HG03342 (cell line): ENCODE measurements at regions not wholly inside any gene's neighbourhood (a gene's known extent, or its start where the extent isn't known, plus 50 kb on each side); places are given as distances from the start of the nearest gene placed in this dataset.

Source experiments
- ATAC-seq: cut with Tn5 transposase; IDR thresholded peaks from one replicate; pipeline ENCODE4 v1.9.1; 2021; ENCODE audit warnings: mild to moderate bottlenecking, moderate library complexity; ENCODE audit not compliant: unreplicated experiment

DNA sequence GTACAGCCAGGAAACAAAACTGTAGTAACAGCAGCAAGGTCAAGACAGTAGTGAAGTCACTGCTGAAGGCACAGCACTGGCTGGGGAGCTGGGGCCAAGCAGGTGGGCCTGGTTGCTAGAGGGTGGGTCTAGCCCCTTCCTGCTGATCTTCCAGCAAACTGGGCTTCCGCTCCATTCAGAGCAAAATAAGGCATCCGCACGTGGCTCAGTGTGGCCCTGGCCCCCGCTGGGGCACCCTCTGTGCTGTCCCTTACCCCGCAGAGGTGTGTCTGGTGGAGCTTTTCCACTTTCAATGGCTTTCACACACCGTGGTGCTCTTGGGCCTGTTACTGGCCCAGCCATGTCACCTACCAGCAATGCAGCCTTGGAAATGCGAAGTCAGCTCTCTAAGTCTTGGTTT is 162.4 kb upstream of the B3GAT1 start:
- no peak for ATAC-seq

GRCh38 chr11:134573857-134574256 is 161.8 kb upstream of the B3GAT1 start:
- no peak for ATAC-seq

DNA sequence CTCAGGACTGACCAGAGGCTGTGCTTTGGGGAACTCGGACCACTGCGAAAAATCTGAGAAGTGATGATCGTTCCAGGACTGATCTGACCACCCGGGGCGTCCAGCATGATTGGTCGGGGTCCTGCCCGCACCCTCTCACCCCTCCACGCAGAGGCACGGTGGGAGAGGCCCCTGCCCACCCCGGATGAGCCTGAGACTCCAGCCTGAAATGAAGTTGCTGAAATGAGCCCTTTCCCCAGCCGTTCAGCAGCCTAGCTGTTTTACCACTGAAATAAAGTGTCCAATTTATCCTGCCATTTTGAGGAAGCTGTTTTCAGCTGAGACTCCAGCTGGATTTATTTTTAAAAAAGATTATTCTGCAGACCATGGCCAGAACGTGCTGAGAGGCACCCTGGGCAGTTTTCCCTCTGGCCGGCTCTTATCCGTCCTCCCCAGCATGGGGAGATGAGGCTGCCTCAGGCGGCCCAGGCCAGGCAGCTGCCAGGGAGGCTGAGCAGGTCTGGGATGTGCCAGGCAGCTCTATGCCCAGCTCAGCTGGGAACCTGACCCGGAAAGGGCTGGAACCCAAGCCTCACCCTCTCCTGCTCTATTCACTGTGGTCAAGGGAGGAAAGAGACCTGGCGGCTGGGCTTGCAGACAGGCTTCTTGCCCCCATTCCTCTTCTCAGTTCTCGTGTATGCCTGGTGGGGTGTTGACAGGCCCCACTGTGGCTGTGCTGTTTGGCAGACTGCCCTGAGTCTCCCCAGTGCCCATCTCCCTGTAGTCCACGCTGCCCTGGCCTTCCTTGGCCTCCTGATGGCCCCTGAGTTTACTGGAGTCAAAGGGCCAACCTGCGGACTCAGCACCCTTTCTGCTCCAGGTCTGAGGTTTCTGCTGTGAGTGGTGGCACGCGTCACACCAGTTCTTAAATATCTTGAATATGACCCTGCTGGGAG is 161.0 kb upstream of the B3GAT1 start:
- no peak for ATAC-seq

- ATAC-seq = no peak
Measured at GRCh38 chr11:134571301-134571700, 159.3 kb upstream of the B3GAT1 start.

- no peak for ATAC-seq
Measured at GRCh38 chr11:134569195-134569594, 157.2 kb upstream of the B3GAT1 start.

DNA sequence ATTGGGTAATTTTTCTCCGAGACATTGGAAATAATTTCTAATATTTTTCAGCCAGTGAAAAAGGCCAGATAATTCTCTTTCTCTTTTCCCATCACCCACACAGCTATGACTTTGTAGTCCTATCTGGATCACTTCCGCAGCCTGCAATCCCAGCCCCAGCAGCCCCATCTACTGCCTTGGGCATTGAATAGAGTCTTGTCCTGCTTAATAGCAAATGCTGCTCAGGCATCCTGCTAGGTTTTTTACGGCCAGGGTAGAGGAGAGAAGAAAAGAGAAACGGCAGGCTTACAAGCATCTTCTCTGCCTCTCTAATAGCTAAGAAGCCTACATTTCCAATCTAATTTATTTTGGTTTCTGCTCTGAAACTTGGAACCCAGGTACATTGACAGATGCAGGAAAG is 154.3 kb upstream of the B3GAT1 start:
- no peak for ATAC-seq

- ATAC-seq = no peak
Measured at GRCh38 chr11:134565343-134565891, 153.4 kb upstream of the B3GAT1 start.

DNA sequence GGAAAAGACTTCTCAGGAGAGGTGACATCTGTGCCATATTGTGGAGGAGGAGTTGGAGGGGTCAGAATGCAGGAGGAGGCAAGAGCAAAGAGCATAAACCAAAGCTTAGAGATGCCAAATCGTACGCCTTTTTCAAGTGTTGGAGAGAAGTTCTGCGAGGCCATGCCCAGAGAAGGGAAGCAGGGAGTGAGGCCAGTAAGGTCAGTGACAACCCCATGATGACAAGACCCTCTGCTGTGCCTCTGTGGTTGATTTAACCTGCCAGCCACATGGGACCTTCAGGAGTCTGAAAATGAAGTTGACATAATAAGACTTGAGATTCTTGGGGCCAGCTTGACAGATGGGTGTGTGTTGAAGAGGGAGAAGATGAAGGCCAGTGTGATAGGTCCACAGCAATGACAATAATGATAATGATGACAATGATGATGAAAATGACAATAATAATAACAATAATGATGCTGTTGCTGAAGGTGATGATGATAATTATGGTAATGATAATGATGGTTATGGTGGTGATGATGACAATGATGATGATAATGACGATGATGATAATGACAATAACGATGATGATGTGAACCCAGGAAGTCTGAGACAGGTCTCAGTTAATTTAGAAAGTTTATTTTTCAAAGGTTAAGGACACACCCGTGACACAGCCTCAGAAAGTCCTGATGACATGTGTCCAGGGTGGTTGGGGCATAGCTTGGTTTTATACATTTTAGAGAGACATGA is 152.6 kb upstream of the B3GAT1 start:
- no peak for ATAC-seq

GRCh38 chr11:134562941-134563471 is 151.0 kb upstream of the B3GAT1 start:
- ATAC-seq = no peak

DNA sequence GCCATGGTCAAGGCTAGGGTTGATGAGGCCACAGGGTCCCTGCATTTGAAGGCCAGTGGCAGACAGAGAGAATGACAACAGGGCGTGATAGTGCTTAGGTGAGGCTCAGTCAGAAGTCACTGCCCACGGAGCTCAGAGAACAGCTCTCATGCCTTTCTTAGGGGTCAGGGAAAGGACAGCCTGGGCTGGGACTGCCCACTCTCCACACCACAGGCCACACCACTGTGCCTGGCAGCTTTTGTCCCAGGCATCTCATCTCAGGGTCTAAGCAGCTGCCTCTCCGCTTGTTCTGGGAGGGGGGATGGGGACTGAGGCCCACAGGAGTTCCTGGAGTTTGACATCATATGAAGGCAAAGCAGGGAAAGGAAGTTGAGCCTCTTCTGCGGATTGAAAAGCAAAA is 150.2 kb upstream of the B3GAT1 start:
- no peak for ATAC-seq

- ATAC-seq = no peak
Measured at GRCh38 chr11:134561331-134561720, 149.3 kb upstream of the B3GAT1 start.

- no peak for ATAC-seq
Measured at GRCh38 chr11:134560566-134561330, 148.7 kb upstream of the B3GAT1 start.

- ATAC-seq = no peak
Measured at GRCh38 chr11:134560066-134560465, 148.0 kb upstream of the B3GAT1 start.

GRCh38 chr11:134559602-134559962 is 147.5 kb upstream of the B3GAT1 start:
- ATAC-seq = no peak

DNA sequence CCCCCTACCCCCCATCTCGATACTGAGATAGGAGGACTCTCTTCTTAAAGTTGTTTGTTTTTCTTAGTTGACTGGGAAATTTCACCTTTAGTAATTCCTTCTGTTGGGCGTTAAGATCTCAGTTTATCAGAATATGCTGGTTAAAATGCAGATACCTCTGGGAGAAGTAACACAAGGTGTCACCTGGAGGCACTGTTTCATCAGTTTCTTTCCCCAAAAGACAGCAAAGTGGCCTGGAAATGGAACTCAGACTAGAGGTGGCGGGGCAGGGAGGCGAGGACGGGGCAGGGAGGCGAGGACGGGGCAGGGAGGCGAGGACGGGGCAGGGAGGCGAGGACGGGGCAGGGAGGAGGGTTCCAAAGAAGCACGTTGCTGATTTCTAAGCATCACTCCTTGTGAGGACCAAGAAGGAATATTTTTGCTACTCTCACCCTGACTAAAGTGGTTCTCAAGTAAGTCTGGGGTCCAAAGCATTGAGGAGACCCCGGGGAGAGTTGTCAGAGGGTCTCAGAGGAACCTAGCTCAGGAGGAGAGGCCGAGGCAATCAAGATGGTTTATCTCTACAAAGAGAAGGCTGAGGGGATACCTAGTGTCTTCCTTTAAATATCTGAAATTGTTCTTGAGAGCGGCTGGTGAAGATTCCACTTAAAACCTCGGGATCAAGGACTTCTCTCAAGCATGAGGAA is 147.0 kb upstream of the B3GAT1 start:
- ATAC-seq = no peak

DNA sequence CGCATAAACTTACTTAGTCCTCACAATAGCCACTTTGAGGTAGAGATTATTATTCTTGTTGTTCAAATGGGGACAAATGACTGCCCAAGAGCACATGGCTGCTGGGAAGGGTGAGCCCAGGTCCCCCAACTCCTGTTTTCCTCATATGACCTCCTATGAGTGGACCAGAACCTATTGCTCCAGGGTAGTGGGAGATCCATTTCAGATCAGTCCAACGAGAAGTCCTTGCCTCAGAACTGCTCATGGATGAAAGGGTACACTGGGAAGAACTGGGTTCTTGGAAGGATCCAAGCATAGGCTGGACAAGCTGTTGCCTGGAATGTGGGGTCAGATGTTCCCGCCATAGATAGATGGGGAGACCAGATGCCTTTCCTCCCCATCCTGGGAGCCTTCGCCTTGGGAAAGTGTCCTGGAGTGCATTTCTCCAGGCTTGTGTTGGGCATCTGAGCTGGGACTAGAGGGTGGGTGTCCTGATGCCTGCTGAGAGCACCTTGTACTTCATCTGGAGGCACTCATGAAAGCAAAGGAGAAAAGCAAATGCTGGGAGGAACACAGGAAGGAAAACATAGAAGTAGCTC is 146.3 kb upstream of the B3GAT1 start:
- ATAC-seq = no peak

GRCh38 chr11:134557571-134558257 is 145.7 kb upstream of the B3GAT1 start:
- ATAC-seq = no peak

GRCh38 chr11:134556186-134556585 is 144.1 kb upstream of the B3GAT1 start:
- ATAC-seq = no peak

DNA sequence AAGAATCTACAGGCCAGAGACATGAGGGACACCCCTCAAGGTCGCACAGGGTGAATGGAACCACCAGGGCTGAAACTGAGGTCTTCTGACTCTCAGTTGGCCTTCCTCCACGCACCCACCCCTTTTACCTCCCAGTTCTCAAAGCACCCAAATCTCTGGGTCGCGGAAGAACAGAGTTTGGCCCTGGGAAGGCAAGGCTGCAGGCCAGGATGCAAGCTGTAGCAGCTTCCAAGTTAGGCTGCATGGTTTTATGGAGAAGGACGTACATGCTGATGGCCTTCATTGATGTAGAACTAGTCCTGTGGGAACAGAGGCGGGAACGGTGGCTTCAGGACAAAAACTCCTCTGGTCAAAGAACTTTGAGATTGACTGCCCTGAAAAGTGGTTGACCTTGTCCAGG is 143.5 kb upstream of the B3GAT1 start:
- no peak for ATAC-seq
